GM19328 (cell line): ENCODE measurements at regions not wholly inside any gene's neighbourhood (a gene's known extent, or its start where the extent isn't known, plus 50 kb on each side); places are given as distances from the start of the nearest gene placed in this dataset.
"Not testable (repeated sequence)": the region's sequence is repeated elsewhere in the genome, so short reads cannot be mapped to it uniquely, and the experiment has no call there.

ENCODE experiments used
- ATAC-seq: cut with Tn5 transposase; IDR thresholded peaks from one replicate; pipeline ENCODE4 v1.9.1; 2021; ENCODE audit warnings: mild to moderate bottlenecking, moderate library complexity; ENCODE audit not compliant: unreplicated experiment

GRCh38 chr7:123324283-123324682 lies 124.5 kb upstream of the SLC13A1 start:
- no peak for ATAC-seq

GRCh38 chr7:123323689-123324088 lies 123.9 kb upstream of the SLC13A1 start:
- no peak for ATAC-seq

- ATAC-seq, result not testable (repeated sequence)
Observed at GRCh38 chr7:123321578-123321977, 121.8 kb upstream of the SLC13A1 start.

GRCh38 chr7:123319911-123320310 lies 120.1 kb upstream of the SLC13A1 start:
- ATAC-seq, result no peak

- ATAC-seq, result no peak
Observed at GRCh38 chr7:123314886-123315285, 115.1 kb upstream of the SLC13A1 start.

- no peak for ATAC-seq
Observed at GRCh38 chr7:123308254-123308951, 108.6 kb upstream of the SLC13A1 start.

- ATAC-seq, result no peak
Observed at GRCh38 chr7:123305840-123306375, 106.1 kb upstream of the SLC13A1 start.

GRCh38 chr7:123303926-123304325 lies 104.2 kb upstream of the SLC13A1 start:
- ATAC-seq, result no peak

GRCh38 chr7:123296965-123297364 lies 97.2 kb upstream of the SLC13A1 start:
- ATAC-seq, result no peak

- ATAC-seq, result no peak
Observed at GRCh38 chr7:123293710-123294109, 93.9 kb upstream of the SLC13A1 start.

- no peak for ATAC-seq
Observed at GRCh38 chr7:123292227-123292626, 92.5 kb upstream of the SLC13A1 start.

GRCh38 chr7:123289200-123289599 lies 89.4 kb upstream of the SLC13A1 start:
- ATAC-seq, result no peak

GRCh38 chr7:123285076-123285700 lies 85.4 kb upstream of the SLC13A1 start:
- no peak for ATAC-seq

GRCh38 chr7:123283373-123283772 lies 83.6 kb upstream of the SLC13A1 start:
- ATAC-seq, result no peak

GRCh38 chr7:123282181-123282580 lies 82.4 kb upstream of the SLC13A1 start:
- no peak for ATAC-seq

- ATAC-seq, result no peak
Observed at GRCh38 chr7:123279949-123280348, 80.2 kb upstream of the SLC13A1 start.

GRCh38 chr7:123275036-123275753 lies 75.4 kb upstream of the SLC13A1 start:
- no peak for ATAC-seq

GRCh38 chr7:123273185-123273584 lies 73.4 kb upstream of the SLC13A1 start:
- no peak for ATAC-seq

GRCh38 chr7:123271856-123272255 lies 72.1 kb upstream of the SLC13A1 start:
- ATAC-seq, result no peak

GRCh38 chr7:123271231-123271630 lies 71.5 kb upstream of the SLC13A1 start:
- ATAC-seq, result no peak

- no peak for ATAC-seq
Observed at GRCh38 chr7:123270570-123270969, 70.8 kb upstream of the SLC13A1 start.

- no peak for ATAC-seq
Observed at GRCh38 chr7:123265853-123266252, 66.1 kb upstream of the SLC13A1 start.
